NCI-H774 (cell line): ENCODE measurements at regions not wholly inside any gene's neighbourhood (a gene's known extent, or its start where the extent isn't known, plus 50 kb on each side); places are given as distances from the start of the nearest gene placed in this dataset.
A peak's percentile ranks its signal among the peaks of the same experiment; 100 is the strongest.
"Not testable (repeated sequence)": the region's sequence is repeated elsewhere in the genome, so short reads cannot be mapped to it uniquely, and the experiment has no call there.

ENCODE experiments used
- DNase-seq: peaks from one replicate; lab custom pipeline; 2025; lab: John Stamatoyannopoulos, UW

DNA sequence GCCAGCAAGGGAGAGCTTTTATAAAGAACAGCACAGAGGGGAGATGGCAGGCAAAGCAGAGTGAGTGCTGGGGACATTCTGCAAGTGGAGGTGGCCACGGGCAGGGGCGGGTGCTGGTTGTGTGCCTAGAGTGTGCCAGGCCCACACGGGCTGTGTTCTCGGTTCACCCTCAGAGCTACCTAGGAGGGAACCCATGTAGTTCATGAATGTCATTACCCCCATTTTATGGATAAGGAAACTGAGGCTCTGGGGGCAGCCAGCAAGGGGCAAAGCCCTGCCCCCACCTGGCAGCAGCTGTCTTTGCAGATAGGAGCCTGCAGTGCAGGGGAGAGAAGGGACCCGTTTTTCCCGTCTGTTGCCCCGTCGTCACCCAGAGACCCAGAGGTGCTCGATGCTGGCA is 85.2 kb upstream of the NCOR2 start:
- DNase-seq, result no peak

DNA sequence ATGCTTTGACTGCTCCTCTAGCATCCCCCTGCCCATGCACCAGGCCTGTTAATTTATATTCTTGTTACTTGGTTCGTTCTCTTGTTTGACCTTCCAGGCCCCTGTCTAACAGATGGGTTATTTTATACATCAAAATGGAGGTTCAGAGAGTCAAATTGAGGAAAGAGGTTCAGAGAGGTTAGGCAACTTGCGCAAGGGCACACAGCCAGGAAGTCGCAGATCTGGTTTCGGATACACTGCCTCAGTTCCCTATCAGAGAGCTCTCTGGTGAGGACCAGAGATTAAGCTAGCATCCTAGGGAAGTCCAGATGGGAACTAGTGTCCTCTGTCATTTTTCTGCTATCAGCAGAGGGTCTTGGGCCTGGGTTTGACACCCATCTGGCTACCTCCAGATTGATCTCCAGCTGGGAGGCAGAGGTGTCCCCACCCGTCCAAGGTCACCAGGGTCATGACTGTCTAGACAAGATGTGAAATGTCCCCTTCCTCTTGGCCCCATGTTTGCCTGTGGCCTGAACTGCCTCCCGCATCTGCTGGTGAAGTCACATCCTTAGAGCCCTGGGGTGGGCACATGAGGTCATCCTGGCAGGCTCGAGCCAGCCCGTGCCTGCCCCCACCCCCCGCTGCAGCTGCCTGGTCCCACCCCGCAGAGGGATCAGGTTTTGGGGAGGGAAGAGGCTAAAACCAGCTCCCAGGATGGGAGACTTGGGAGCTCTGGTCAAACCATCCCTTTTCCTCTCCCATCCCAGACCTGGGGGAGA is 84.3 kb upstream of the NCOR2 start:
- DNase-seq, result no peak

DNA sequence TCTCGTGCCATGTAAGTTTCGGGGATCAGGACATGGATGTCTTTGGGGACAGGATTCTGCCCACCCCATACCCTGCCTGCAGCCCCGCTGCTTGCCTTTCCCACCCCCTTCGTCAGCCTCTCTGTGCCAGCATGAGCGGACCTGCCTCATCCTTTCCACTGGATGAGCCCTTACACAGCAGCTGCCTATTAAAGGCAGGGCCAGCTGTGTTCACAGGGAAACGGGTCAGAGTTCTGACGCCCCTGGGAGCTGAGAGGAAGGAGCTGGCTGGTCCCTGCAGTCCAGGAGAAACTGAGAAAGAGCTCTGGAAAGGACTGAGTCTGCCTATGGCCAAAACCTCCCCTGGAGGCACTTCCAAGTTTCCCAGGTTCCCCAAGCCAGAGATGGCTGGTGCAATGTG is 83.5 kb upstream of the NCOR2 start:
- DNase-seq, result no peak

DNA sequence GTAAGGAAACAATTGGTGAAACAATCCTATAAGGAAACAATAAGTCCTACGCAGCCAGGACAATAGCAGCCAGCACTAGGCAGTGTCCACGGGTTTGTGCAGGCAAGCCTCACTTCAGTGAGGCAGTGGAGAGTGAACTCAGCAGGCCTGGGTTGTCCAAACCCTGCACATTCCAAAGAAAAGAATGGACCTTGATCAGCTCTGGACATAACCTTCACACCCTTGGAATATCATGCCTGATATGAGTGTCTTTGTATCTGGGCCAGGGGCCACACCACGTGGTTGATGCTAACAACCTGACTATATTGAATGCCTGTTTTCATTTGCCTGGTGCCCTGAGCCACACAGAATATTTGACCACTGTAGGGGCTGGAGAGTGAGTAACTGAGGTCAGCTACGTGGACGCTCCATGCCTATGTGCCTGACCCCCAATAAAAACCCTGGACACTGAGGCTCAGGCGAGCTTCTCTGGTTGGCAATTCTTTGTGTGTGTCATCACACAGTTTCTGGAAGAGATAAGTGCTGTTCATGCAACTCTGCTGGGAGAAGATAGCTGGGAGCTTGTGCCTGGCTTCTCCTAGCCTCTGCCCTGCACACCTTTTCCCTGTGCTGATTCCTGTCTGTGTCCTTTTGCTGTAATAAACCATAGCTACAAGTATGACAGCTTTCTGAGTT is 81.4 kb upstream of the NCOR2 start:
- no peak for DNase-seq

DNA sequence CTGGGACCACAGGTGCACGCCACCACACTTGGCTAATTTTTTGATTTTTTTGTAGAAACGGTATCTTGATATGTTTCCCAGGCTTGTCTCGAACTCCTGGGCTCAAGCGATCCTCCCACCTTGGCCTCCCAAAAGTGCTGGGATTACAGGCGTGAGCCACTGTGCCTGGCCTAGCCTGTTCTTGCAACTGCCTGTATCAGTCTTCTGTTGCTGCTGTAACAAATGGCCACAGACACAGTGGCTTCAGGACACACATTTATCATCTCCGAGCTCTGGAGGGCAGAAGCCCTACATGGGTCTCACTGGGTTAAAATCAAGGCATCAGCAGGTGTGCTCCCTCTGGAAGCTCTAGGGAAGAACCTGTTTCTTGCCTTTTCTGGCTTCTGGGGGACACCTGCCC is 79.9 kb upstream of the NCOR2 start:
- no peak for DNase-seq

DNA sequence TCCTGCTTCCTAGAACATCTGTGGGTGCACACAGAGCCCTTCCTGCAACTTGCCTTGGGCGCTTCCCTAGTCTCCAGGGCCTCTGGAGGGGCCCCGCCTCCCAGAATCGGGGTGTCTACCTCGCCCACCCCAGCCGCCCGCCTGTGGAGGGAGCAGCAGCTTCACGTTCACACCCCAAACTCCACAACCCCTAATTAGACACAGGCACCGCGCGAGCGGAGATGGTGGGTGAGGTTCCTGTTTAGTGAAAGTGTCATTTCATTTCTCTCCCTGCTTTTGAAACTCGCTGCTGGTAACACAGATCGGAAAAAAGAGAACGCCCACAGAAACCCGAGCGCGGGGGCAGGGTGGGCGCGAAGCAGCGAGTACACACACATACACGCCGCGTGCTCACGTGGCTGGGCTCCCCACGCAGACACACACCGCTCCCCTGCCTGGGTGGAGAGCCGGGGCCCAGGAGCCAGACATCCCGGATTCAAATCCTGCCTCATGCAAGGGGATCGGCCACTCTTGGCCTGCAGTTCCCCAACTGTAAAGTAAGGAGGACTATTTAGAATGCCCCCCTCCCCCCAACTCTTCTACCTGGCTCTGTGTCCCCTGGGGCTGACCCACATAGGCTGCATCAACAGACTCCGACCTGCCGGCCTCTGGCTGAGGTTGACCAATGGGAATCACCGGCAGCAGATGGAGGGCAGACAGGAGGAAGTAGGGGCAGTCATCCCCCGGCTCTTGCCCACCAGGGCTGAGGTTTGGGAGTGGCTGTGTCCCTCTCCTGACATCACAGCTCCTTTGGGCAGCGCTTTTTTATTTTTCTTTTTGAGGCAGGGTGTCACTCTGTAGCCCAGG is 79.2 kb upstream of the NCOR2 start:
- no peak for DNase-seq

DNA sequence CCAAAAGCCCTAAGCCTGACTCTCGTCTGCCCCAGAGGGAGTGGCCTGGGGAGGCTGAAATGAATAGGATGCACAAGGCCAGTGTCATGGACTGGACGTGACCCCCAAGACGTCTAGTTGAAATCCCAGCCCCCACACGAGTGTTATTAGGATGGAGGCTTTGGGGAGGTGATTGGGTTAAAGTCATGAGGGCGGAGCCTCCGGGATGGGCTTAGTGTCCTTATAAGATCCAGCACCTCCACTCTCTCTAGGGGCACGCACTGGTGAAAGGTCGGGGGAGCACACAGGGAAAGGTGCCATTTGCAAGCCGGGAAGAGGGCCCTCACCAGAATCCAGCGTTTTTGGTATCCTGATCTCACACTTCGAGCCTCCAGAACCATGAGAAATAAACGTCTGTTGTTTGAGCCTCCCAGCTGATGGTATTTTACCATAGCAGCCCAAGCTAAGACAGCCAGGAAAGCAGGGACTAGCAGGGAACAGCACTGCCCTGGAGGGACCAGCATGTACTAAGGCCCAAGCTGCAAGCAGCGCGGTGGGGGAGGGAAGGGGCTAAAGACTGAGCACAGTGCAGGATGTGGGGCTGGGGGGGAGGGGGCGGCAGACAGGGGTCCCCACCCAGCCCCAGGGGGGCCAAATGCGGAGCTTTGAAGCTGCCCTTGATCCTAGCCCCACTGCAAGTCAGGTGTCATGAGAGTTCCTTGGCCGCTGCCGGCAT is 78.3 kb upstream of the NCOR2 start:
- DNase-seq, result no peak

DNA sequence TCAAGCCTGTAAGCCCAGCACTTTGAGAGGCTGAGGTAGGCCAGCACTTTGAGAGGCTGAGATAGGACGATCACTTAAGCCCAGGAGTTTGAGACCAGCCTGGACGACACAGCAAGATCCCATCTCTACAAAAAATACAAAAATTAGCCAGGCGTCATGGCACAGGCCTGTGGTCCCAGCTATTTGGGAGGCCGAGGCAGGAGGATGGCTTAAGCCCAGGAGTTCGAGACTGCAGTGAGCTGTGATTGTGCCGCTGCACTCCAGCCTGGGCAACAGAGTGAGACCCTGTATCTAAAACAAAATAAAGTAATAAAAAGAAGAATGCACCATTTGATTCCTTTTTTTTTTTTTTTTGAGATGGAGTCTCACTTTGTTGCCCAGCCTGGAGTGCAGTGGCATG is 76.4 kb upstream of the NCOR2 start:
- DNase-seq, result not testable (repeated sequence)

DNA sequence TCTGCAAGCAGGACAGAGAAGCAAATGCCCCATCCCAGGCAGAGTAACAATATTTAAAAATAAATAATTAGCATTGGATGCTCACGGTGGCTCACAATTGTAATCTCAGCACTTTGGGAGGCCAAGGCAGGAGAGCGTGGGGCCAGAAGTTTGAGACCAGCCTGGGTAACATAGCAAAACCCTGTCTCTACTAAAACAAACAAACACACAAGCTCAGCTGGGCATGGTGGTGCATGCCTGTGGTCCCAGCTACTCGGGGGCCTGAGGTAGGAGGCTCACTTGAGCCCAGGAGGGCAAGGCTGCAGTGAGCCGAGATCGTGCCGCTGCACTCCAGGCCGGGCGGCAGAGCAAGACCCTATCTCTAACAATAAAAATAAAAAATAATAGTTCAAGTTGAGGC is 74.7 kb upstream of the NCOR2 start:
- no peak for DNase-seq

DNA sequence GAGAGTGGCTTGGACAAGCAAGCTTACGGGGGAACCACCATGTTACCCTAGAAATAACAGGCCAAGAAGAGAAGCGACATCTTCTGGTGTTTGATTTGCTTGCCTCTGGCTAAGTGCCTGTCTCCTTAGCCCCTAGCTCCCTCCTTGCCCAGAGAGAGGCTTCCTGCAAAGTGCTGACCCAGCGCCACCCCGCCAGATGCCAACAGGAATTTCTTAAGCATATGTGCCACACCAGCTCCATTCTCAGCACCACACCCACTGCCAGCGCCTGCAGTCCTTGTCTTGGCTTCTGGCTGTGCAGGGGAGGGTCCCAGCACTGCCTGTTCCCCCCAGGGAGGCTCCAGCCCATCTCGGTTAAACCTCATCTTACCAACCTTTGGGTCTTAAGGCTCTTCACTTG is 74.2 kb upstream of the NCOR2 start:
- no peak for DNase-seq

DNA sequence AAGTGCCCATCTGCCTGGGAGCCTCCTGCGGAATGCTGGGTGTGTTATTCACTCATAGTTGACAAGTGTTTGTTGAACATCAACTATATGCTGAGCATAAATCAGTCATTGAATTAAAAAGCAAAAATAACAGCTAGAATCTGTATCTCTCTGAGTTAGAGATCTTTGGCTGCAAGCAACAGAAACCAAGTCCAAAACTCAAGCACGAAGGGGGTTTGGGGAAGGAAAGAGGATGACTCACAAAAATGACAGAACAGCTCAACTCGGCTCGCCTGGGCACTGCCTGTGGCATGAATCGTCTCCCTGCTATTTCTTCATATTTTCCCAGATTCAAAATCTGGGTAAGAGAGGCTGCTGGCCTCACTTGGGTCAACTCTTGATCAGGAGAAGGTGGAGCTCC is 72.6 kb upstream of the NCOR2 start:
- no peak for DNase-seq

DNA sequence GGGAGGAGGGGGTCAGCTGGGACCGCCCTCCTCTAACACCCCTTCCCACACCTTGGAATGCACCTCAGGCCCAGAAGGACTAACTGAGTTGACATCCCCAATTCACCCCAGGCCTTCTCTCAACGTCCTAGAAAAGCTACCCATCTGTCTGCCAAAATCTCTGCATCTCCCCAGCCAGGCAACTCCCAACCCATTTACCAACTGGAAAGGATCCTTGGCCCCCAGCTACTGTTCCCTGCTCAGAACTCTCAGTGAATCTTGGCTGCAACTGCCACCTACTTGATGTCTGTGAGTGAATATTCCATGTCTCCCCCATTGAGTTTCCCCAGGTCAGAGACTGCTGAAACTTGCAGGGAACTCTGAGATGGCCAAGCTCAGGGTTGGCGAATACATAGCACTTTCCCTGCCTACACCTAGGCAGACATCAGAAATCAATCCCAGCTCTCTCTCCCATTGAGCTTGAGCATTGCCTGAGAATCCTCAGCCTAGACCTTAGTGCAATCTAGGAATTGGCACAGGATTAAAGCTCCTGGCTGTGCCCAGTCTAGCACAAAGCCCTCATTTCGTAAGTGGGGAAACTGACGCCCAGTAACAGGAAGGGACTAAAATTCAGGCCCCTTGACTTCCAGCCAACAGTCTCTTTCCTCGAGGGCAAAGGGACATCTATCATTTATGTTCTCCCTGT is 71.9 kb upstream of the NCOR2 start:
- no peak for DNase-seq

DNA sequence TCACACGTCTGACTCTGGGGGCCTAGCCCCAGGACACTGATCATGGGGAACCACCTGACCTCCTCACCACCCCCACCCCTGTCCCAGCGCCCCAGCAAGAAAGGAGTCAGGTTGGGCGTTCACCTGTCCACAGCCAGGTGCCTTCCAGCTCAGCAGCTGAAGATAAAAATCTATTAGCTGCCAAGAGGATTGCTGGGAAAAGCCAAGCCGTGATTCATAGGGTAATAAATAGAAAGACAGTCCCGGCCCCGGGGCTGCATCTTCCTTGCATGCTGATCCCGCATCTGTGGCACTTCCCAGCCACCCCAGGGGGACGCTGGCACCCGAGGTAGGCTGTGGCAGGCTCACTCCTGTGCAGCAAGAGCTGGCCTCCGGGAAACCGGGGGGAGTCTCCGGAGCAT is 70.2 kb upstream of the NCOR2 start:
- no peak for DNase-seq

DNA sequence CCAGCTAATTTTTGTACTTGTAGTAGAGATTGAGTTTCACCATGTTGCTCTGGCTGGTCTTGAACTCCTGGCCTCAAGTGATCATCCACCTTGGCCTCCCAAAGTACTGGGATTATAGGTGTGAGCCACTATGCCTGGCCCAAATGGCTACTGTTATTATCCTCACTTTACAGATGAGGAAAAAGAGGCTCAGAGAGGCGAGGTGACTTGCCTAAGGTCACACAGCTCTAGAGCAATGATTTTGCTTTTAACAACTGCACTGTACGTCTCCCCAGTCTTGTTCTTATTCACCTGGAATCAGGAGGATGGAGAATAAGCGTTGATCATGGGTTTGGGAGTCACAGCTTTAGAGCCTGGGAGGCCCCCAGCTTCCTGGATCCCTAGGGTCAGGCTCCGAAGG is 69.8 kb upstream of the NCOR2 start:
- no peak for DNase-seq

DNA sequence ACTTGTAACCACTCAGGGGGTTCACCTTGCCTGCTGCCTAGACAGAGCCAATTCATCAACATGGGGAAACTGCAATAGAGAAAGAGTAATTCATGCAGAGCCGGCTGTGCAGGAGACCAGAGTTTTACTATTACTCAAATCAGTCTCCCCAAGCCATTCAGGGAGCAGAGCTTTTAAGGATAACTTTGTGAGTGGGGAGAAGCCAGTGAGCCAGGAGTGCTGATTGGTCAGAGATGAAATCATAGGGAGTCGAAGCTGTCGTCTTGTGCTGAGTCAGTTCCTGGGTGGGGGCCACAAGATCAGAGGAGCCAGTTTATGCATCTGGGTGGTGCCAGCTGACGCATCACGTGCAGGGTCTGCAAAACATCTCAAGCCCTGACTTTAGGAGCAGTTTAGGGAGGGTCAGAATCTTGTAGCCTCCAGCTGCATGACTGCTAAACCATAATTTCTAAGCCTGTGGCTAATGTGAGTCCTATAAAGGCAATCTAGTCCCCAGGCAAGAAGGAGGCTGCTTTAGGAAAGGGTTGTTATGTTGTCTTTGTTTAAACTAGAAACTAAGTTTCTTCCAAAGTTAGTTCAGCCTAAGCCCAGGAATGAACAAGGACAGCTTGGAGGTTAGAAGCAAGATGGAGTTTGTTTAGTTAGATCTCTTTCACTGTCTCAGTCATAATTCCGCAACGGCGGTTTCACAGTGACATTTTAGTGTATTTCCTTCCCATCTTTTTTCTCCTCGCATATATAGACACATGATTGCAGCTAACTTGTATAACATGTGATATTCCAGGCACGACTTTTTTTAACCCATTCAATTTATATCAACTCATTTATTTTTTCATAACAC is 68.9 kb upstream of the NCOR2 start:
- no peak for DNase-seq

DNA sequence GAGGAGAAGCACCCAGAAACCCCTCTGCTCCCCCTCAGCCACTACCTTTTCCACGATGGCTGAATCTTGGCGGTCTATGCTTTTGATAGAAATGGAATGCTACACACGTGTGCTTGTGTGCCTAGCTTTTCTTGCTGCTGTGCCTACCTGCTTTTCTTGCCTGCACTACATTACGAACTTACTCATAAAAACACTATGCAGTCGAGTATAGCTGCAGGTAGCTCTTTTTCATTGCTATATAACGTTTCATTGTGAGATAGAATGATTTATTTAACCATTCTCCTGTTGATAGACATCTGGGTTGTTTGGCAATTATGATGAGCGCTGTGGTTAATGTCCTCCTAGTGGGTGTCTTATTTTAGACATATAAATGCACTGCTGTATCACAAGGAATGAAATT is 67.9 kb upstream of the NCOR2 start:
- no peak for DNase-seq

DNA sequence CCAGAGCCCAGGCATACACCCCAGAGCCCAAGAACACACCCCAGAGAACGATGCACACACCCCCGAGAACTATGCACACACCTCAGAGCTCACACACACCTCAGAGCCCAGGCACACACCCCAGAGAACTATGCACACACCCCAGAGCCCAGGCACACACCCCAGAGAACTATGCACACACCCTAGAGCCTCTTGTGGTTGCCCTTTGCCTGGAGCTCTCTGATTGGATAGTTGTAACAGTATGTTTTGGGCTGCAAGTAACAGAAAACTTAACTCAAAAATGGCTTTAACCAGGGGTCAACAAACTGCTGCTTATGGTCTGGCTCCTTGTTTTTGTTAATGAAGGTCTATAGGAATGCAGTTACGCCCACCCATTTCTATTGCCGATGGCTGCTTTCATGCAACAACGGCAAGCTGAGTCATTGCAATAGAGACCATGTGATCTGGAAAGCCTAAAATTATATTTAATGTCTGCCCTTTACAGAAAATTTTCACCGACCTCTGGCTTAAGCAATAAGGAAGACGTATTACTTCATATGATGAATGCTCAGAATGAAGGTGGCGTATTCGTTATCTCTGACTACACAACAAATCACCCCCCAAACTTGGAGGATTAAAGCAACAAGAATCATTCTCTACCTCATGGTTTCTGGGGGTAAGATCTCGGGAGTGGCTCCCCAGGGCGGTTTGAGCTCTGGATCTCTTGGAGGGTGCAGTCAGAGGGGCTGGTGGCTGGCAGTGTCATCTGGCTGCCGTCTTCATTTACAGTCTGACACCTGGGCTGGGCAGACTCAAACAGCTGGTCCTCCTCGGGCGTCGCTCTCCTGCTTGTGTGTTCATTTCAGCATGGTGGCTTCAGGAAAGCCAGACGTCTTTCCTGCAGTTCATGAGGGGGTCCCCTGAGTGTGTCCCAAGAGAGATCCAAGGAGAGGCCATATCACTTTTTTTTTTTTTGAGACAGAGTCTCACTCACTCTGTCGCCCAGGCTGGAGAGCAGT is 66.3 kb upstream of the NCOR2 start:
- no peak for DNase-seq

DNA sequence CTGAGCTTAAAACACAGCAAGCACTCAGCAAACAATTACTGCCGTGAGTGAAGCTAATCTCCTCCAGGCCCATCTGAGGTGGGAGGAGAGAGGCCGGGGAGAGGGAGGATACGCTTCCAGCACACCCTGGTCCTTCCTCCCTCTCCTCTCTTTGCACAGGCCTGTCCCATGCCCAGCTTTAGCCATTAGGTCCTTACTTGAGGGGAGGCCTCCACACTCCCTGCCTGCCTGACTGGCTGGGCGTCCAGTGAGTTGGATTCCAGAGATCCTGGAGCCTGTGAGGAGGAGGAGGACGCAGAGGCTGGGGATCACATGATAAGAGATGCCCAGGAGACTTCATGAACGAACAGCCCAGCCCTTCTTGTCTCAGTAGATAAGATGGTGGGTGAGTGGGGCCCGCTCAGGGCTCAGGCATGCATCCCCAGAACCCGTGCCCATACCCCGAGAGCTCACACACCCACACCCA is 65.1 kb upstream of the NCOR2 start:
- peak; percentile 30 for DNase-seq

DNA sequence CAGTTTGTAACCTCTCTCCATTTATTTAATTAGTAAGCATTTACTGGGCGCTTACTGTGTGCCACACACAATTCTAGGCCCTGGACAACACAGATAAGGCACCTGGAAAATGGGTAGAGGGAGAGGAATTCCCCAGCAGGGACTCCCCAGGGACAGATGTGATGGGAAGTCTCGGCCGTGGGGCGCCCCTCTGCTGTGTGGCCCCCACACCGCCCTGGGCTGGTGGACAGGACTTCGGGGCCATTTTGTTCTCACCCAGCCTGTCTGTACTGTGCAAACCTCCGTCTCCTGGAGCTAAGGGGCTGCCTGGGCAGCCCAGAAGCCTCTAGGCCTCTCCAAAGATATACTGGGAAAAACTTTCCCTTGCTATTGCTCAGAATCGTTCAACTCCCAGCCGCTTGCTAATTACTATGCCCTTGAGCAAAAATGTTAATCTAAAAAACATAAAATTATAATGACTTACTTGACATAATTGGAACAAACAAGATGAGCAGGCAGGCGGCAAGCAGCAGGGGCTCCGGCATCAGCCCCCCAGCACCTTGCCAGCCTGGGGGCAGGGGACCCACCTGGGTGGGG is 64.4 kb upstream of the NCOR2 start:
- DNase-seq, result no peak
